ENCODE measurements at regions not wholly inside any gene's neighbourhood (a gene's known extent, or its start where the extent isn't known, plus 50 kb on each side); places are given as distances from the start of the nearest gene placed in this dataset.

DNA sequence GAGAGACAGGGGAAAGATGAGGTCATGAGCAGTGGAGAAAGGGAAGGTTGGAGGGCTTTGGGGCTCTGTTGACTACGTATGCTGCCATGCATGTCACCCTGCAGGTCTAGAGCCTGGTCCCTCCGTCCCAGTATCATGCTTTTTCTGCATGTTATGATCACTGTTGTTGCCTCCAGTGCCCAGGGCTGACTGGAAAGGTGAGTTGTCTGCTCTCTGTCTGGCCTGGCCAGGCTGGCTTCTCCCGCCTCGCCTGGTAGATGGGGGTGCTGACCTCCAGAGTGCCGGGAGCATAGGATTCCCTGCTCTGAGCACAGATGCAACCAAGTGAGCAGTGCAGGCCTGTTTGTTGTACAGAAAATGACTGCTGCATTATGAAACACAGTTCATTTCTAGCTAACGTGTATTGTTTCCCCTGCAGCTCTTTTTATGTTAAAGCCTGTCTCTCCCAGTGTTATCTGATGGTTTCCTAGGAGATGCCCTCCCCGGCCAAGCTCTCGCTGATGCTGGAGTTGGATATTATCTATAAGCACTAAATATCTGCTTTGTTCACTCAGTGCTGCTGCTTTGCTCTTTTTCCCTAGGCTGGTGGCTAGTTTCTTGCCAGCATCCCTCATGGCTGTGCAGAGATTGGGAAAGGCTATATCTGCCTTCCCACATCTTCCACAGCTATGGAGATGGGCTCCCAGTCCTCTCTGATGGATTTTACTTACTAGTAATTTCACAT lies 158.2 kb downstream of the TDRD15 start:
- H3K27ac ChIP-seq (ENCODE audit: low read depth, low read length): no peak overlapping the region
- H3K36me3 ChIP-seq (ENCODE audit: low read length): no peaks in the 10 kb centered on the region
- H3F3A ChIP-seq (ENCODE audit: insufficient read depth): no peaks in the 10 kb centered on the region
- no peak overlapping the region for H2AFZ ChIP-seq (ENCODE audit: low read depth, low read length, severe bottlenecking)
- no peaks in the 10 kb centered on the region for H4K20me1 ChIP-seq (ENCODE audit: low read depth, low read length)
- H3K27me3 ChIP-seq (ENCODE audit: low read length): no peaks in the 10 kb centered on the region
- no peaks in the 10 kb centered on the region for H3K9me3 ChIP-seq (ENCODE audit: insufficient read depth, low read length)
- H3K4me2 ChIP-seq (ENCODE audit: low read depth, low read length, poor library complexity, severe bottlenecking): no peak overlapping the region
- no peaks in the 10 kb centered on the region for H3K9me2 ChIP-seq (replicated peaks; ENCODE audit: insufficient read depth, low read length)
- no peak overlapping the region for H3K4me3 ChIP-seq (ENCODE audit: insufficient read depth, low read length, poor library complexity, severe bottlenecking)
- no peaks in the 10 kb centered on the region for H3K79me2 ChIP-seq (ENCODE audit: insufficient read depth, low read length)
- no peak overlapping the region for H3K9ac ChIP-seq (ENCODE audit: low read length)
- no peak for TF ChIP-seq EZH2phosphoT487 (conservative IDR thresholded peaks at IDR 0.05; ENCODE audit: low read length)
- TF ChIP-seq, protein P1, sequence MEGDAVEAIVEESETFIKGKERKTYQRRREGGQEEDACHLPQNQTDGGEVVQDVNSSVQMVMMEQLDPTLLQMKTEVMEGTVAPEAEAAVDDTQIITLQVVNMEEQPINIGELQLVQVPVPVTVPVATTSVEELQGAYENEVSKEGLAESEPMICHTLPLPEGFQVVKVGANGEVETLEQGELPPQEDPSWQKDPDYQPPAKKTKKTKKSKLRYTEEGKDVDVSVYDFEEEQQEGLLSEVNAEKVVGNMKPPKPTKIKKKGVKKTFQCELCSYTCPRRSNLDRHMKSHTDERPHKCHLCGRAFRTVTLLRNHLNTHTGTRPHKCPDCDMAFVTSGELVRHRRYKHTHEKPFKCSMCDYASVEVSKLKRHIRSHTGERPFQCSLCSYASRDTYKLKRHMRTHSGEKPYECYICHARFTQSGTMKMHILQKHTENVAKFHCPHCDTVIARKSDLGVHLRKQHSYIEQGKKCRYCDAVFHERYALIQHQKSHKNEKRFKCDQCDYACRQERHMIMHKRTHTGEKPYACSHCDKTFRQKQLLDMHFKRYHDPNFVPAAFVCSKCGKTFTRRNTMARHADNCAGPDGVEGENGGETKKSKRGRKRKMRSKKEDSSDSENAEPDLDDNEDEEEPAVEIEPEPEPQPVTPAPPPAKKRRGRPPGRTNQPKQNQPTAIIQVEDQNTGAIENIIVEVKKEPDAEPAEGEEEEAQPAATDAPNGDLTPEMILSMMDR (IDR thresholded peaks at IDR 0.05; ENCODE audit: insufficient read depth, low read length, poor library complexity, severe bottlenecking): no peak

DNA sequence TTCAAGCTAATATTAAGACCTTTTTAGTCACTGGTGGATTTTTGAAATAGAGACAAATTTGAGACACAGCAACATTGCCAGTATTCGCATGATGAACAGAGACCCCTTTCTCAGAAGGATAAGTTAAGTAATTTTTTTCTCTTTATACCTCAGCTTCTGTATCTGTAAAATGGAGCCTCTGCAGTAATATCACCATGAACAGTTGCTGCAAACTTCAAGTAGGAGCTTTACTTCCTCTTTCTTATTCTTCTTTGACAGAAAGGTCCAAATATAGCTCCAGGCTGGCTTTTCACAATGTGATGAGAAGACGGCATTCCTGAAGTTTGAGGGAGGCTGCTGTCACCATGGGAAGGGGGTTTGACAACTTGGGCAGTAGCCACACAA lies 158.7 kb downstream of the TDRD15 start:
- Histone ChIP-seq H3K9me2 (replicated peaks; ENCODE audit: insufficient read depth, low read length) (no peaks in the 10 kb centered on the region), H3F3A (ENCODE audit: insufficient read depth) (no peaks in the 10 kb centered on the region), H3K27me3 (ENCODE audit: low read length) (no peaks in the 10 kb centered on the region), H3K4me2 (ENCODE audit: low read depth, low read length, poor library complexity, severe bottlenecking) (no peak overlapping the region), H3K27ac (ENCODE audit: low read depth, low read length) (no peak overlapping the region), H2AFZ (ENCODE audit: low read depth, low read length, severe bottlenecking) (no peak overlapping the region), H4K20me1 (ENCODE audit: low read depth, low read length) (no peaks in the 10 kb centered on the region), H3K36me3 (ENCODE audit: low read length) (no peaks in the 10 kb centered on the region), H3K9me3 (ENCODE audit: insufficient read depth, low read length) (no peaks in the 10 kb centered on the region), H3K79me2 (ENCODE audit: insufficient read depth, low read length) (no peaks in the 10 kb centered on the region), H3K4me3 (ENCODE audit: insufficient read depth, low read length, poor library complexity, severe bottlenecking) (no peak overlapping the region), H3K9ac (ENCODE audit: low read length) (no peak overlapping the region)
- TF ChIP-seq EZH2phosphoT487 (conservative IDR thresholded peaks at IDR 0.05; ENCODE audit: low read length): no peak
- TF ChIP-seq, protein P1 (IDR thresholded peaks at IDR 0.05; ENCODE audit: insufficient read depth, low read length, poor library complexity, severe bottlenecking): no peak

DNA sequence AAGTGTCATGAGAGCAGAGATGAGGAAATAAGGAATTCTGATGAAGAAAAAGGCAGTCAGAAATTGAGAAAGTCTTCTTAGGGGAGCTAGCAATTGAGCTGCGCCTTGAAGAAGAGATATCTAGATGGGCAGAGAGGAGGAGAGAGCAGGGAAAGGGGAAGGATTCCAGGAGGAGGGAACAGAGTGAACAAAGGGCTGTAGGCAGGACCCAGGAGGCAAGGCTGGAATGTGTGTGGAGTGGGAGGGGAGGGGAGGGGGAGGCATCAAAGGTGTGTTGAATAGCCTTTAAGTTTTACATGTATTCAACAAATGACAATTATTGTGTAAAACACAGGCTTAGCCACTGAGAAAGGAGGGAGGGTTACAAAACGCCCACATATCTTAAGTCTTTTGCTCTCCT lies 164.5 kb downstream of the TDRD15 start:
- Histone ChIP-seq H3K4me3 (ENCODE audit: insufficient read depth, low read length, poor library complexity, severe bottlenecking) (no peak overlapping the region), H3K9ac (ENCODE audit: low read length) (no peak overlapping the region), H2AFZ (ENCODE audit: low read depth, low read length, severe bottlenecking) (no peak overlapping the region), H3K9me2 (replicated peaks; ENCODE audit: insufficient read depth, low read length) (no peaks in the 10 kb centered on the region), H3K9me3 (ENCODE audit: insufficient read depth, low read length) (no peaks in the 10 kb centered on the region), H3F3A (ENCODE audit: insufficient read depth) (no peaks in the 10 kb centered on the region), H4K20me1 (ENCODE audit: low read depth, low read length) (no peaks in the 10 kb centered on the region), H3K79me2 (ENCODE audit: insufficient read depth, low read length) (no peaks in the 10 kb centered on the region), H3K27ac (ENCODE audit: low read depth, low read length) (no peak overlapping the region), H3K4me2 (ENCODE audit: low read depth, low read length, poor library complexity, severe bottlenecking) (no peak overlapping the region), H3K36me3 (ENCODE audit: low read length) (no peaks in the 10 kb centered on the region), H3K27me3 (ENCODE audit: low read length) (no peaks in the 10 kb centered on the region)
- TF ChIP-seq, protein P1 (IDR thresholded peaks at IDR 0.05; ENCODE audit: insufficient read depth, low read length, poor library complexity, severe bottlenecking): no peak
- no peak for TF ChIP-seq EZH2phosphoT487 (conservative IDR thresholded peaks at IDR 0.05; ENCODE audit: low read length)
